HG03066 (cell line): ENCODE measurements at regions not wholly inside any gene's neighbourhood (a gene's known extent, or its start where the extent isn't known, plus 50 kb on each side); places are given as distances from the start of the nearest gene placed in this dataset.
"Not testable (repeated sequence)": the region's sequence is repeated elsewhere in the genome, so short reads cannot be mapped to it uniquely, and the experiment has no call there.

ENCODE experiments used
- ATAC-seq: cut with Tn5 transposase; IDR thresholded peaks from one replicate; pipeline ENCODE4 v1.9.1; 2021; ENCODE audit warnings: low read depth; ENCODE audit not compliant: unreplicated experiment

- ATAC-seq = no peak
These were observed 122.6 kb downstream of the INHBA start for GRCh38 chr7:41579961-41580935.

DNA sequence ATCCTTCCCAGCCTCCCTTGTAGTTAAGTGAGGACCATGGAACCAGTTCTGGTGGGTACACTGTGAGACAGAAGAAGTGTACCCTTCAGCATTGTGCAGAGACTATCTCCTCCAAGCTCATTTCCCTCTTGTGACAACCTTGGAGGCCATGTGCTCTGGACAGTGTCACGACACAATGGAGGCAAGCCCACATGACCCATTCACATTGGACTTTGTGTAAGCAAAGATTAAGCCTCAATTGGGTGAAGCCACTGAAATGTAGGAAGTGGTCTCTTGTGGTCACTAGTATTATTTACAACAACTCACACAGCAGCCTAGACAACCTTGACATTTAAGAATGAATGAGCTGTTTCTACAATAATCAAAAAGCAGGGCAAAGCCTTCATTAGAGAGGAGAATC, 124.2 kb downstream of the INHBA start:
- no peak for ATAC-seq

GRCh38 chr7:41576166-41576565, 126.7 kb downstream of the INHBA start:
- ATAC-seq = no peak

DNA sequence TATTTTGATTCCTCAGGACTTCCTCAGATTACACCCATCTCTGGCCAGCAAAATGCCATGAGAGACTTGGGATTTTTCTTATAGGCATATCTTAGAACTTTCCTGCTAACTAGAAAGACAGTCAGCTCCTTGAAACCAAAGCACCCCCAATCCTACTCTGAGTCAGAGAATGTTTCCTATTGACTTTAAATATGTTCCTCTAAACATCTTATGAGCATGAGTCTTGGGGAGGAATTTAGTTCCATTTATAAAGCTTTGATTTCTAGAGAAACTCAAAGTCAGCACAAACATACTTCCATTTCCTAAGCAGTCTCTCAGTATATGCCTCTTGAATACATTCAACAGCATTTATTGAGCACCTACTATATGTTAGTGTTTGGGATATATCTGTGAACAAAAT, 128.5 kb downstream of the INHBA start:
- no peak for ATAC-seq

DNA sequence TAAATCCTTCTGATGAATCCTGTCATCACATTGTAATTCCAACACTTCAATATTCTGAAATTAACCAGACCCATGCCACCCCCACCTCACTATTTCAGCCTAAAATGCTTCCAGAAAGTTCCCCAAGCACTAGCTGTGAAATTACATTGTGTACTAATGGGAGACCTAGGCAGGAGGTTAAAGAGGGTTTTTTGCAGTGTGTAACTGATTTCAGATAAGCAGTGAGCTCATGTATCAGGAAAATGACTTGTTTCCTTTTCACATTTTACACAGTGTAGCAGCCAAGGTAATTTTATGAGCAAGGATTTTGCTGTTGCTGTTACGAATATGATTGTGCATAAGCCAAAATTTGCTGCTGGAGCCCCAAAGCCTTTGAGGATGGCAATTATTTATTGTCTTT, 129.0 kb downstream of the INHBA start:
- ATAC-seq = no peak

GRCh38 chr7:41573443-41573842, 129.4 kb downstream of the INHBA start:
- no peak for ATAC-seq

DNA sequence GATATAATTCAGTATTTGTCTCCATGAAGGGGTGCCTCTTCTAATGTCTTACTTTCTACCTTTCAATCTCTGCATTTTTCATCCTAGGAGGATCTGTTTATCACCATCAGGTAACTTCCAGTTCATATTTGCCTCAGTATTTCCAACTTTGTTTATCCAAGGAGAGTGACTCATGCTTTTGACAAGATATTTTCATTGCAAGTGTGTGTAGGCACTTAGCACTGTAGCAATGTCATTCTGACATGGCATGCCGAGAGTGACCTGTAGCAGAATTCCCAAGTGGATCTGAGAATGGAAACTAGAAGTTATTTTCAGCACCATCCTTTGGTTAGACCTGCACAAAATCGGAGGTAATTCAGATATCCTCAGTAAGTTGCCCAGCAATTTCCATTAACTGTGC, 129.9 kb downstream of the INHBA start:
- ATAC-seq = no peak

GRCh38 chr7:41571573-41571972, 131.3 kb downstream of the INHBA start:
- no peak for ATAC-seq

DNA sequence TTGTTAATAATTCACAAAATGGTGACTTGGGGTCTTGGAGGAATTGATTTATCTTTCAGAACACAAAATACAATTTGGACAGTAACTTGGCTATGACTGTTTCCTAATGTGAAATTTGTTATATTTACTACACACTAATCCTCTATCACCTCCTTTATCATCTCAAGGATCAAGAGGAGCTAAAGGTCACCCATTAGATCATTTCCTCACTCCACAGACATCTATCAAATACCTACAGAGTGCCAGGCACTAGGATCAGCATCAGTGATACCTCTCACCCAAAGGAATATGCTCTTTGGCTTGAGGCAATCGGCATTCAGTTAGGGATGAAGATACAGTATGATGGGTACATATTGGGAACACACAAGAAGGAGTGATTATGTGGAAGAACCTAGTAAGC, 132.1 kb downstream of the INHBA start:
- ATAC-seq = no peak

GRCh38 chr7:41568135-41568534, 134.8 kb downstream of the INHBA start:
- no peak for ATAC-seq

DNA sequence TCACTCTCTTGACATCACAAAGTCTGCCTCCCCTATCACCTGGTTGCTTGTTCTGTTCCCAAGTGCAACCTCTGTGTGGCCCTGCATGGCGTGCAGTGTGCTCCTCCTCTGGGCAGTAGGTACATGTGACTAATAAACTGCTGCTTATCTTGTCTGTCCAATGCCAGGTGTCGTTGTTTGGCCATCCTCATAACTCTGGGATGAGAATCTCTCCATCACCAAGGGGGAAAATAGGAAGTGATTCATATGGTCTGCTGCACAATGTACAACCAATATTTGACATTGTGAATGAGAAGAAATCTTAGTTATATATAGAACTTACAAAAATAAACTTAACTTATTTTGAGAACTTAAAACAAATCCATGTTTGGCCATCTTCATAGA, 135.2 kb downstream of the INHBA start:
- ATAC-seq = no peak

DNA sequence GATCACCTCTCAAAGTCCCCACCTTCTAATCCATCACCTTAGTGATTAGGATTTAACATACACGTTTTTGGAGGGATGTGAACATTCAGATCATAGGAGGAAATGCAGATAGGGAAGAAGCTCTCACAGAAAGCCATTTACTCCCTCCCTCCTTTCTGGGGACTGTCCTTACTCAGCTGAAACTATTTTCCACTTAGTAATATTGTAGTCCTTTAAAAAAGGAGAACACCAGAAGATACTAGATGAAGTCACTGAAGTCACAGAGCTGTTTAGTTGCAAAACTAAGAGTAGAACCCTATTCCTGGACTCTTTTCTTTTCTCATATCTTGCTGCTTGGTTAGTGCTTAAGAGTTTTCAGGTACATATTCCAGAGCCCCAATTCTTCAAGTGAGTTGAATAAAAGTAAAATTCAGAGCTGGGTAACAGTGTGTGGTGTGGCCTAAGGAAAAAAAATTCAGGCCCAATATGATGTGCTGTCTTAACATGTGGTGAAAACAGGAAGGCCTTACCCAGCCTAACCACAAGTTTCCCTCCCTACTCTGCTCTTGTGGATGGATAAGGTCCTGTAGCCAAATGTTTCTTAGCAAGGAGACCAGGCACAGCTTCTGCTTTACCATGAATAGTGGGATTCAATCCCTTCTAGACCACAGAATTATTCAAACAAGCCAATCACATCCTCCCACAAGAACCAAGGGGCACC, 135.7 kb downstream of the INHBA start:
- ATAC-seq = no peak

DNA sequence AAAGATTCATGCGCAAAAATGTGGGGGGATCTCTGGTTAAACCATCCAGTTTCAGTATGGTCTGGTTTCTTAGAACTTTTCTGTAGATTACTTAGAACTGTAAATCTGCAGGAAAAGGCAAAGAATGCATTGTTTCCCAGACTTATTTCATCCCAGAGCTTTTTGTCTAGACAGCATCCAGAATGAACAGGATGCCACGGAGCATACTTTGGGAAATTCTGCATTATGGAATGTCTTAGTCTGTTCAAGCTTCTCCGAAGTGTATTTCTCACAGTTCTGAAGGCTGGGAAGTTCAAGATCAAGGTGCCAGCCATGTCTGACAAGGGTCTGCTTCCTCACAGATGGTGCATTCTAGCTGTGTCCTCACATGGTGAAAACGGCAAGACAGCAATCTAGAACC, 136.3 kb downstream of the INHBA start:
- no peak for ATAC-seq

- ATAC-seq = no peak
These were observed 137.2 kb downstream of the INHBA start for GRCh38 chr7:41565655-41566054.

GRCh38 chr7:41559426-41559825, 143.5 kb downstream of the INHBA start:
- no peak for ATAC-seq

DNA sequence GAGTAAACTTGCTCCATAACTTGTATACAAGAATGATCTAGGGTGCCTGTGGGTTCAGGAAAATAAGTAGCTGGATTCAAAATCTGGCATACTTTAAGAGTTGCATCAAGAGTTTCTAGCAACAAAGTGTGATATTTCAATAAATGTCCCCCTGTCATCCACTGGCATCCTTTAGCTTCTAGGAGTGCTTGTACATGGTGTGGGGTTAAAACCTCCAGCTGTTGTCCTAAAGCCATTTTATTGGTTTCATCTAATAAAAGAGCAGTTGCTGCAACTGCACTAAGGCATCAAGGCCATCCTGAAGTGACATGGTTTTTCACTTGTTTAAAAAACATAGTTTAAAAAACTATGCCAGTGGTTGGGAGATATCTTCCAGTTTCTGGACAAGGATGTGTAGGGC, 148.4 kb downstream of the INHBA start:
- ATAC-seq = no peak

- not testable (repeated sequence) for ATAC-seq
These were observed 152.8 kb downstream of the INHBA start for GRCh38 chr7:41550046-41550445.

- ATAC-seq = no peak
These were observed 158.6 kb downstream of the INHBA start for GRCh38 chr7:41544241-41544640.

DNA sequence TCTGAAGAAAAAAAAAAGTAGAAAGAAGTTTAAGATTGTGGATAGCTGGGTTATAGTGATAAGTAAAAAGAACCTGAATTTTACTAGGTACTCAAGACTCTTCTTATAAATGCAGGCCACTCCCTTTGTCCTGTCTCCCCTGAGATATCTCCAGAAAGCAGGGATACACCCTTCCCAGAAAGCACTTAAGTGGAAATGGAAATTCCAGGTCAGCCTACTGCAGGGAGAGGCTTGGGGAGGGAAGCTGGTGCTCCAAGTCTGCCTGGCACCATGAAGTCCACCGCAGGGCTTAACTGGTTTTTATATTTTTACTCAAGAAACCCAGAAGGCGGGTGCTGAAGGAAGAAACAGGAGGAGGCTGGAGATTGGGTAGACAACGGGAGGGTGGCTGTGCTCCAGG, 162.3 kb downstream of the INHBA start:
- ATAC-seq = no peak

DNA sequence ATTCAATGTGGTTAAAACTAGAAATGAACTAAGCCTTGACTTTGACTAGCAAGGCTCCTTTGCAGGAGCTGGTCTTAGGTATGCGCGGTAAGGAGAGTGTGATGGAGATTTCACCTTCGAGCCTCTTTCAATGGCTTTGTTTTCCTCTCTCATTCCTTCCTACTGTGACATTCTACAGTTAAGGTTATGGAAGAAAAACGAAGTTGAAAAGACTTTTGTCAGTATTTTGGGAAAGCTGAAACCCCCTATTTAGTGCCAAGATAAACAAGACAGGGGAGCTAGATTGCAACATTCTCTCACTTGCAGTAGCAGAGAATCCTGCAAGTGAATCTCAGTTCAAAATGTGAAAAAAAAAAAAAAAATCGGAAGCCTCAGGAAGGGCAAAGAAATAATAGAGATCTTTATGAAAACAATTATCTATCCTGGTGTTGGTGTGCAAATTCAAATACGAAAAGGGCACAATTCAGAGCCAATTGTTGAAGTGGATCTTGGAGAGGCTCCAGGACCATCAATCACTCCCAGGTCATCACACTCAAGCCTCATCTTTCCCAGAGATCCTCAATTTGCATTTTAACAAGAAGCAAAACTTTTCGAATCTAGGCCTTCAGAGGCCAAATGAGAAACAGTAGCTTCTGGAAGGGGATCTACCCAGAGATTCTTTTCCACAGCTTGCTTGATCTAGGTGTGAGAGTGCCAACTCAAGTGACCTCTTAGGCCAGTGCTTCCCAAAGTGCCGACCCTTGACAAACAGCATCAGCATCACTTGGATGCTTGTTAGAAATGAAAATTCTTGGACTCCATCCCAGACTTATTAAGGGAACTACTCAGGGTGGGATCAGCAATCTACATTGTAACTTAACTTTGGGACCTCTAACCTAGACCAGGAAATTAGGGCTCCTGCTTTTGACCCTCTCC, 163.8 kb downstream of the INHBA start:
- ATAC-seq = no peak
